ENCODE measurements at regions not wholly inside any gene's neighbourhood (a gene's known extent, or its start where the extent isn't known, plus 50 kb on each side); places are given as distances from the start of the nearest gene placed in this dataset.

DNA sequence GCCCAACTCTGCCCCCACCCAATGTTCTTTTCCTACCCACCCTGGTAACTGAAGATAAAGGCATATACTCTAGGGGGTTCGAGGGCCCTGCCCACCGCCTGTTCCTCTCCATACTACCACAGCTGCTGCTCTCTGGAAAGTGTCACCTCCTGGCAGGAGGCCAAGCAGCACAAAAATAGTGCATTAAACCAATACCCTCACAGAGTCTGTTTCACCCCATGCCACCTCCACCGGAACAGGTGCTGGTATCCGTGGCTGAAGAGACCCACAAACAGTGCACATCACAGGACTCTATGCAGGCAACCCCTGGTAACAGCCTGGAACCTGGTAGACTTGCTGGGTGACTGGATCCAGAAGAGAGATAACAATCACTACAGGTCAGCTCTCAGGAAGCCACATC is 85.1 kb upstream of the CTSO start:
- no peak for DNase-seq (ENCODE audit: low read depth)
- TF ChIP-seq CTCF (IDR thresholded peaks at IDR 0.05; ENCODE audit: insufficient read depth, low read length): no peak
- no peak overlapping the region for H3K4me3 ChIP-seq (ENCODE audit: low read depth, low read length)

DNA sequence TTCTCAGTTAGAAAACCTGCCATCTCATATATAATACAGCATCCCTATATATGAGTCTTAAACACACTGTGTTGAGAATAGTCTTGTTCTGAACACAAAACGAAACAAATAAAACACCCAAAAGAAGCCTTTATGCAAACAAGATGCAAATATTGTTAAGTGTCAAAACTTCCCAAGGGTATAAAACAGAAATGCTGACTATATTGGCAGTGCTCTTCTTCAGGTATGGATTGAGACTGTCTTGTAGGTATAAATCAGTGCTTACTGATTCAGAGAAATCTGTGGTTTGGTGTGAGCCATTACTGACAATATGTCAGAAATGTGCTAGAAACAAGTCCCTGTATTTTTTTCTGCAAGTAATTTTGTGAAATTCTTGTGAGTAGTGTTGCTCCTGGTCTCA is 82.8 kb upstream of the CTSO start:
- TF ChIP-seq CTCF (IDR thresholded peaks at IDR 0.05; ENCODE audit: insufficient read depth, low read length): no peak

DNA sequence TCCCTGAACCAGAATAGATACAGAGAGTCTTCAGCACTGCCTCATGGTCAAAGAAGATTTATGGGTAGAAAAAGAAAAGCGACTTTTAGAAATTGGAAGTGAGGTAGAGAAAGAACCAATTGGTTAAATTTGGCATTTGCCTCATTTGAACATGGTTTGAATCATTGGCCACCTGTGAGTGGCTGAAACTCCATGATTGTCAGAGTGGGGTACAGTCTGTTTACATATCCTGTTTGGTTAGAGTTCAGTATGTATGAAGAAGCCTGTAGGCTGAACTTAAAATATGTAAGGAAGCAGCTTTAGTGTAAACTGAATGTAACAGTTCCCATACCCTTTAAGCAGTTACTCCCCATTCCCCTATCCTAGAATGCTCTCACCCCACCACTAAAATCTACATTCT is 76.0 kb upstream of the CTSO start:
- TF ChIP-seq CTCF (IDR thresholded peaks at IDR 0.05; ENCODE audit: insufficient read depth, low read length): no peak
- no peak overlapping the region for H3K4me3 ChIP-seq (ENCODE audit: low read depth, low read length)
- DNase-seq (ENCODE audit: low read depth): no peak

More for the DNA sequence above, 82.8 kb upstream of the CTSO start:
- H3K4me3 ChIP-seq (ENCODE audit: low read depth, low read length): no peak overlapping the region
- DNase-seq (ENCODE audit: low read depth): no peak

- H3K4me3 ChIP-seq (ENCODE audit: low read depth, low read length): no peak overlapping the region
- no peak for TF ChIP-seq CTCF (IDR thresholded peaks at IDR 0.05; ENCODE audit: insufficient read depth, low read length)
- no peak for DNase-seq (ENCODE audit: low read depth)
These were observed 67.6 kb upstream of the CTSO start for GRCh38 chr4:156021298-156021697.

DNA sequence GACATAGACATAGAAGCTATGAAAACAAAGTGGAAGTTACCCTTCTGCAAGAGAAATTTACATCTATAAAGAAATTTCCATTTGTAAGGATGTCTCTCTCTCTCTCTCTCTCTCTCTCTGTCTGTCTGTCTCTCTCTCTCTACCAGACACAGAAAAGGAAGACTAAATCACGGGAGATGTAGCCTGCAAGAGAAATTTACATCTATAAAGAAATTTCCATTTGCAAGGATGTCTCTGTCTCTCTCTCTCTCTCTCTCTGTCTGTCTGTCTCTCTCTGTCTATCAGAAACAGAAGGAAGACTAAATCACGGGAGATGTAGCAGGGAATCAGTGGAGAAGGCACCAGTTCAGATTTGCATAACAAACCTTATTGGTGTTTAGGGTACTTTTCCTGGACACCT is 65.6 kb upstream of the CTSO start:
- DNase-seq (ENCODE audit: low read depth): no peak
- TF ChIP-seq CTCF (IDR thresholded peaks at IDR 0.05; ENCODE audit: insufficient read depth, low read length): no peak
- no peak overlapping the region for H3K4me3 ChIP-seq (ENCODE audit: low read depth, low read length)

DNA sequence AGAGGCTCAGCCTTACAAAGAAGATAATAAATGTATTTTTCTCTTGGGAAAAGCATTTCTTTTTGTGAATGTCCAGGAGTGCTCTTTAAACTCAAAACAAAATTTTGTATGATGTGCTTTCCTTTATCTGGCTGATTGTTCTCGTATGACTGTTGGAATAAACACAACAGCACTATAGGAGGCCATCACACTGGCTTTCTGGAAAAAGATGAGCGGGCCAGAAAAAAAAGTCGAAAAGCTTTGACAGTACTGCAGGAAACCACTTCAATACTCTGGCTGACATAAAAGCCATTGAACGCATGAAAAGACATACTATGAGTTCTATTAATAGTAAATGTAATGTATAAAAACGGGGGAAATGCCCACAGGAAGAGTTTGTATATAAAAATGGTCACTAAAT is 64.7 kb upstream of the CTSO start:
- no peak overlapping the region for H3K4me3 ChIP-seq (ENCODE audit: low read depth, low read length)
- TF ChIP-seq CTCF (IDR thresholded peaks at IDR 0.05; ENCODE audit: insufficient read depth, low read length): no peak
- no peak for DNase-seq (ENCODE audit: low read depth)

DNA sequence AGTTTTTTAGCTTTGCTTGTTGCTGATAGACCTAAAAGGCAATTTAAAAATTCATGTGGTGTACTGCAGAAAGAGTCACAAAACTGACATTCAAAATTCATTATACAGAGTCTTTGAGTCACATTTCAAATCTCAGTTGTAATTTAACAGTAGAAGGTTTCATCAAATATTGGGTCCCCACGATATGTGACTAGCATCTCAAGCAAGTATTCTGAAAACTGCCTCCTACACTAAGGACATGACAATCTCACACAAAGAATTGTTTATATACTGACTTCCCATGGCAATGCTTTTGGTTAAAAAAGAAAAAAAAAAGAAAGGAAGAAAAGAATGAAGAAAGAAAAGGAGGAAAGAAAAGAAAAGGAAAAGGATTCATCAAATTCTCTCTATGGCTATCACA is 62.1 kb upstream of the CTSO start:
- no peak overlapping the region for H3K4me3 ChIP-seq (ENCODE audit: low read depth, low read length)
- no peak for DNase-seq (ENCODE audit: low read depth)
- TF ChIP-seq CTCF (IDR thresholded peaks at IDR 0.05; ENCODE audit: insufficient read depth, low read length): no peak
